Cardiac fibroblast (primary cell): ENCODE measurements at regions not wholly inside any gene's neighbourhood (a gene's known extent, or its start where the extent isn't known, plus 50 kb on each side); places are given as distances from the start of the nearest gene placed in this dataset.

ENCODE experiments used
- DNase-seq, 2 donors: peaks; one replicate each; pipeline versions ENCODE4 v3.0.0 to v3.0.0-alpha.2; 2010; ENCODE audit warnings: low read depth in 2 of 2
- H3K4me3 ChIP-seq, 2 donors: replicated peaks in 1 of 2; 1 replicate in 1 of 2; 2 replicates in 1 of 2; pipeline ENCODE4 v1.5.1; 2011; ENCODE audit warnings: low read depth in 2 of 2, low read length in 2 of 2, mild to moderate bottlenecking in 2 of 2, moderate library complexity in 1 of 2
- CTCF ChIP-seq: IDR thresholded peaks from one replicate; pipeline ENCODE4 v1.5.1; 2011; ENCODE audit warnings: low read depth, mild to moderate bottlenecking, low read length, inconsistent platforms

- DNase-seq, result no peak
- no peak overlapping the region for H3K4me3 ChIP-seq
- no peak for TF ChIP-seq CTCF
These were observed 1246.5 kb downstream of the OTOL1 start for GRCh38 chr3:162743091-162743490.

GRCh38 chr3:162760789-162761188 is 1264.2 kb downstream of the OTOL1 start:
- no peak overlapping the region for H3K4me3 ChIP-seq
- DNase-seq, result no peak
- no peak for TF ChIP-seq CTCF

GRCh38 chr3:162764051-162764807 is 1267.6 kb downstream of the OTOL1 start:
- no peak for DNase-seq
- no peak for TF ChIP-seq CTCF
- no peak overlapping the region for H3K4me3 ChIP-seq

GRCh38 chr3:162764808-162765071 is 1268.1 kb downstream of the OTOL1 start:
- DNase-seq, result no peak
- no peak for TF ChIP-seq CTCF

GRCh38 chr3:162765524-162765923 is 1268.9 kb downstream of the OTOL1 start:
- TF ChIP-seq CTCF, result no peak
- H3K4me3 ChIP-seq, result no peak overlapping the region
- DNase-seq, result no peak

More at GRCh38 chr3:162764808-162765071, 1268.1 kb downstream of the OTOL1 start:
- no peak overlapping the region for H3K4me3 ChIP-seq

- TF ChIP-seq CTCF, result no peak
- H3K4me3 ChIP-seq, result no peak overlapping the region
- peak; percentile 9 to 18 for DNase-seq
These were observed 1273.0 kb downstream of the OTOL1 start for GRCh38 chr3:162769564-162769963.

GRCh38 chr3:162770551-162770950 is 1273.9 kb downstream of the OTOL1 start:
- peak; percentile 5 to 65 for DNase-seq
- TF ChIP-seq CTCF, result no peak
- no peak overlapping the region for H3K4me3 ChIP-seq
